ENCODE measurements at regions not wholly inside any gene's neighbourhood (a gene's known extent, or its start where the extent isn't known, plus 50 kb on each side); places are given as distances from the start of the nearest gene placed in this dataset.

DNA sequence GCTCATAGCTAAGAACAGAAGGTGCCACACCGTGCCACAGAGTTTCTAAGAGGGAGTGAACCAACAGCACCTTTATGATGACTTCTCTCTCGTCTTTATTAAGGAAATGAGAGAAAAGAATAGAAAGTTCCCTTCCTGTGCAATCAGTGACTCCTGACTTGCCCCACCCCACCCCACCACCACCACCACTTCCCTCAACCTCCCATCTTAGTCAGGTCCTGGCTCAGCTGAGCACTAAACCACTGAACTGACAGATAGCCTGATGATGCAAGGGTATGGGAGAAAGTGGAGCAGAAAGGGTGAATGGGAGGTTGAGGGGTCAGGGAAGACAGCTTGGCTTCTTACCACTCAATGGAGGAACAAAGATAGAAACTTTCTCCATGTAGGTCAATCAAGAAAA lies 75.2 kb upstream of the RMDN2 start:
- DNase-seq (ENCODE audit: extremely low read depth, low read depth), result no peak
- TF ChIP-seq, protein P1, sequence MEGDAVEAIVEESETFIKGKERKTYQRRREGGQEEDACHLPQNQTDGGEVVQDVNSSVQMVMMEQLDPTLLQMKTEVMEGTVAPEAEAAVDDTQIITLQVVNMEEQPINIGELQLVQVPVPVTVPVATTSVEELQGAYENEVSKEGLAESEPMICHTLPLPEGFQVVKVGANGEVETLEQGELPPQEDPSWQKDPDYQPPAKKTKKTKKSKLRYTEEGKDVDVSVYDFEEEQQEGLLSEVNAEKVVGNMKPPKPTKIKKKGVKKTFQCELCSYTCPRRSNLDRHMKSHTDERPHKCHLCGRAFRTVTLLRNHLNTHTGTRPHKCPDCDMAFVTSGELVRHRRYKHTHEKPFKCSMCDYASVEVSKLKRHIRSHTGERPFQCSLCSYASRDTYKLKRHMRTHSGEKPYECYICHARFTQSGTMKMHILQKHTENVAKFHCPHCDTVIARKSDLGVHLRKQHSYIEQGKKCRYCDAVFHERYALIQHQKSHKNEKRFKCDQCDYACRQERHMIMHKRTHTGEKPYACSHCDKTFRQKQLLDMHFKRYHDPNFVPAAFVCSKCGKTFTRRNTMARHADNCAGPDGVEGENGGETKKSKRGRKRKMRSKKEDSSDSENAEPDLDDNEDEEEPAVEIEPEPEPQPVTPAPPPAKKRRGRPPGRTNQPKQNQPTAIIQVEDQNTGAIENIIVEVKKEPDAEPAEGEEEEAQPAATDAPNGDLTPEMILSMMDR (IDR thresholded peaks at IDR 0.05; ENCODE audit: low read depth, low read length), result no peak

DNA sequence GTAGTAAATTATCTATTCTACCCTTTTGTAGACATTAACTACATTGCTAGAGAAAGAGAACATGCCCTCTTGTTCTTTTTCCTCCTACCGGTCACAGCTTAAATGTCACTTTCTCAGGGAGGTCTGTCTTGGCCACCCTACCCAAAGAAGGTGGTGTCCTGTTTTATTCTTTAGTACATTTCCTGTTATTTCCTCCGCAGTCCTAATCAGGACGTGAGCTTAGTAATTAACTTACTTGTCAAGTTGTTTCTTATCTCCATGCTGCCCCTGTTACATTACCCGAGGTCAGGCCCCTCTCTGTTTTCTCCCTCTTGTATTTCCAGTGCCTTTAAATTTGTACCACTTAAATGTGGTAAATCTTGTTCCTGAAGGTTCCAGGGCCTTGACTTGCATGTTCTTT lies 73.7 kb upstream of the RMDN2 start:
- no peak for DNase-seq (ENCODE audit: extremely low read depth, low read depth)
- TF ChIP-seq, protein P1 (IDR thresholded peaks at IDR 0.05; ENCODE audit: low read depth, low read length), result no peak

DNA sequence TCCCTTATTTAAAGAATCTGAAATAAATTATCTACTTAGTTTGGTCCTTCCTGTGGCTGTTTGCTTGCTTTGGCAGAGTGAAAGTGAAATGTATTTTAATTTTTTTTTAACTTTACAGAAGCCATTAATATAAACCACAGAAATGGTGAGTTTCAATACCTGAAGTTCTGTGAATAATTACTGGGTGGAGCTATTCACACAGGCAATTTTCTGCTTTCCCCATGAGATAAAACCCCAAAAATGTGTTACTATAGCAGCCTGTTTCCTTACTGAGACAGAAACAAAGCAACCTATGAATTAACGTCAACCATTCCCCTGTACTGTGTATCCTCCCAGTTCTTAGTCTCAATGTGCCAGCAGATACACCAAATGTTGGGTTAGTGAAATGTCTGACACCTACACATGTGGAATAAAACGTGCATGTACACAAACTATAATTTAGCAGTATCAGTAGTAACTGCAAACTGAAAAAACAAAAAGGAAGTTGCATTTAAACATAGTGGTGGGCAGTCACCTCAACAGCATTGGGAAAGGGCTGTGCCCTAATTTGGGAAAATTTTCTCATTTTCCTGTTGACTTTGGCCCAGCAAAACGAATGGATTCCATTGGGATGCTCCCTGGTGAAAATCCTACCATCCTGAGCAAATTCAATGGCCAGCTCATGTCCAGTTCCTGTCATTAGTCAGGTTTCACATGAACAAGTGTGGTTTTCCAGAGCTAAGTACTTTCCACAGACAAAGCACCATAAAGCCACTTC lies 73.1 kb upstream of the RMDN2 start:
- TF ChIP-seq, protein P1 (IDR thresholded peaks at IDR 0.05; ENCODE audit: low read depth, low read length), result no peak
- DNase-seq (ENCODE audit: extremely low read depth, low read depth), result no peak

DNA sequence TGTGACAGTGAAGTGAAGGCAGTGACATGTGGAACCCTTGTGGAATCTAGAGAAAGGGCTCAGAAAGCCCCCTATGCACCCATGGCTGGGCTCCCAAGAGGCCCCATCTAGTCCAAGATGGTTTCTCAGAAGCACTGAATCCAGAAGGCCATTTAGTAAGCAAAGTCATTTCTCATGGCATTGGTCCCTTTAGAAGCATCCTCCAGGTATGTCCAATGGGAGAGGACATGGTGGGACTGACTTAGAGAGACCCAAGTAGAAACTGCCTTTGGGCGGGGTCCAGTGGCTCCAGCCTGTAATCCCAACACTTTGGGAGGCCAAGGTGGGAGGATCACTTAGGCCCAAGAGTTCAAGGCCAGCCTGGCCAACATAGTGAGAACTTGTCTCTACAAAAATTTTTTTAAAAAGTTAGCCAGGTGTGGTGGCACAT lies 72.5 kb upstream of the RMDN2 start:
- TF ChIP-seq, protein P1 (IDR thresholded peaks at IDR 0.05; ENCODE audit: low read depth, low read length), result no peak
- no peak for DNase-seq (ENCODE audit: extremely low read depth, low read depth)

DNA sequence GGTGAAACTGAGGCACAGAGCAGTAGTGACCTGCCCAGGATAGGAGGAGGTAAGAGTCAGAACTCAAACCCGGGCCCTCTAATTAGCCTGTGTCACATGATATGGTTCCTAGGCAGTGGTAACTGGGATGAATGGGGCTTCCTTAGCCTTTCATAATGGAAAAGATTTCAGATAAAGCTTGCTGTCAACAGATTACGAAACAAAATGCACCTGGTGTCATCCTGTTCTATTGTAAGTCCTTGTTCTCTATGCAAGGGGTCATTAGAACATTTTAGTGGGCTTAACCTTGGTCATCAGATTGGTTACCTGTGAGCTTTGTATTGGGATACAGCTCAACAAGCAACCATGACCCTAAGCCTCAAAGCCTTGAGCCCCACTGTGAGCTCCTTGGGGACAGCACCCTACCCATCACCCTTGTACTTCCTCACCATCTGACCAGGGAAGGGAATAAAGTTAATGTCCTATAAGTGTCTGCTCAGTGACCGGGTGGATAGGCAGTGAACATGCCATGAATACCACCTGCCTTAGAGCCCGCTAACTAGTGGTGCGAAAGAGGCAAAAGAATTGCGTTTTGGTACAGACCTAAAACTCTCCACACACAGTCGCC lies 70.3 kb upstream of the RMDN2 start:
- no peak for DNase-seq (ENCODE audit: extremely low read depth, low read depth)
- TF ChIP-seq, protein P1 (IDR thresholded peaks at IDR 0.05; ENCODE audit: low read depth, low read length), result no peak

DNA sequence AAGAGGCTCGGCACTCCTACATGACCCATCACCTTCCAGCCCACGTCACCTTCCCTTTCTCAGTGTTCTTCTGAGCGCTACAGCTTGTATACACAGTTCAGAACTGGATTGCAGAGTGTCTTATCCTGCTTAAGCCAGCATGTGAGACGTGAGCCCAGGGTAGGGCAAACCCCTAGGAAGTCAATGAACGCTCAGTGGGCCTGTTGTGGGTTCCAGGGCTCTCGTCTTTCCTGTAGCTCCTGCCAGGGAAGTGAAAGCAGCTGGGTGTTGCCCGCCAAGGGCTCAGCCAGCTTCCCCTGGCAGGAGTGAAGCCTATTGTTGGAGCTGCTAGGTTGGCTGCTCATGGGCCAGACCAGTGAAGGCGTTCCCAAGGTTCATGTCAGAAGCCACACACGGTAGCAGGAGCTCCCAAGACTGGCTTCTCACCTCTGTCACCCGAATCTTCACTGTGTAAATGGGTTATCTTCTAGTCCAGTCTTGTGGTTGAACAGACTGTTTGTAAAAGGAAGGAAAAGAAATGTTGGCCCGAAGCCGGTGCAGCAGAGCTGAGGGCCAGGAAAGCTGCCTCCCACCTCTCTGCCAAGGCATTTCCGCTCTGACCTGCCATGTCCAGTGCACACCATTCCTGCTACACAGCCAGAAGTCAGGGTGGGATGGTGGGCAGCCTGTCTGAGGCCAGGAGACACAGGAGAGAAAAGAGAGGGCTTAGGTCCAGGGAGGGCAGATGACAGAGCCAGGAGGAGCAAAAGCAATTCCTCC lies 69.6 kb upstream of the RMDN2 start:
- TF ChIP-seq, protein P1 (IDR thresholded peaks at IDR 0.05; ENCODE audit: low read depth, low read length), result no peak
- no peak for DNase-seq (ENCODE audit: extremely low read depth, low read depth)

All from AG09319 (cell line).